Keratinocyte (primary cell): ENCODE measurements at regions not wholly inside any gene's neighbourhood (a gene's known extent, or its start where the extent isn't known, plus 50 kb on each side); places are given as distances from the start of the nearest gene placed in this dataset.

Experiments
- DNase-seq: peaks from one replicate; pipeline ENCODE4 v3.0.0-alpha.2; 2011; ENCODE audit warnings: low read depth, missing footprints, low spot score
- FAIRE-seq: peaks from 2 replicates; lab custom pipeline; 2011; peaks lifted over from hg19 to GRCh38; lab: Jason Lieb, UNC
- H2AFZ ChIP-seq: 2 replicates; pipeline ENCODE4 v1.6.0; 2012; ENCODE audit warnings: low read length, control low read depth, inconsistent platforms; ENCODE audit not compliant: control insufficient read depth
- H3K27ac ChIP-seq: 2 replicates; pipeline ENCODE4 v1.5.1; 2011; ENCODE audit warnings: low read length; ENCODE audit not compliant: control insufficient read depth, insufficient read depth
- H3K27me3 ChIP-seq: 3 replicates; pipeline ENCODE4 v1.6.0; 2011; ENCODE audit warnings: low read length; ENCODE audit not compliant: control insufficient read depth, insufficient read depth; ENCODE audit errors: extremely low read depth
- H3K36me3 ChIP-seq, 2 experiments: 2 replicates in 1 of 2; 3 replicates in 1 of 2; pipeline ENCODE4 v1.5.1; 2011; ENCODE audit warnings: low read length in 2 of 2, mild to moderate bottlenecking in 1 of 2; ENCODE audit not compliant: control insufficient read depth in 2 of 2, insufficient read depth in 2 of 2; ENCODE audit errors: extremely low read depth in 1 of 2
- H3K4me1 ChIP-seq: 3 replicates; pipeline ENCODE4 v1.5.1; 2011; ENCODE audit warnings: low read length; ENCODE audit not compliant: control insufficient read depth, insufficient read depth; ENCODE audit errors: extremely low read depth
- H3K4me2 ChIP-seq: 3 replicates; pipeline ENCODE4 v1.6.0; 2011; ENCODE audit warnings: low read depth, low read length; ENCODE audit not compliant: control insufficient read depth, insufficient read depth; ENCODE audit errors: extremely low read depth
- H3K4me3 ChIP-seq, 3 experiments: fragments of 200-600 bp in 1 of 3; sonication (generic) in 1 of 3; 2 replicates in 2 of 3; 3 replicates in 1 of 3; pipeline ENCODE4 v1.5.1; 2011 to 2016; ENCODE audit warnings: low read length in 3 of 3, mild to moderate bottlenecking in 3 of 3, control low read depth in 2 of 3, inconsistent platforms in 1 of 3, low read depth in 1 of 3, mixed read lengths in 1 of 3, mixed run types in 1 of 3, moderate library complexity in 1 of 3; ENCODE audit not compliant: control insufficient read depth in 2 of 3, insufficient read depth in 2 of 3; ENCODE audit errors: extremely low read depth in 1 of 3
- H3K79me2 ChIP-seq: 2 replicates; pipeline ENCODE4 v1.6.0; 2012; ENCODE audit warnings: low read length; ENCODE audit not compliant: control insufficient read depth, insufficient read depth
- H3K9ac ChIP-seq: 3 replicates; pipeline ENCODE4 v1.6.0; 2011; ENCODE audit warnings: low read length; ENCODE audit not compliant: control insufficient read depth, insufficient read depth; ENCODE audit errors: extremely low read depth
- H3K9me1 ChIP-seq: 3 replicates; pipeline ENCODE4 v1.6.0; 2011; ENCODE audit warnings: low read length; ENCODE audit not compliant: control insufficient read depth, insufficient read depth; ENCODE audit errors: extremely low read depth
- H3K9me3 ChIP-seq: 2 replicates; pipeline ENCODE4 v1.5.1; 2012; ENCODE audit warnings: low read depth, low read length; ENCODE audit not compliant: control insufficient read depth
- H4K20me1 ChIP-seq: 3 replicates; pipeline ENCODE4 v1.6.0; 2011; ENCODE audit warnings: low read length; ENCODE audit not compliant: control insufficient read depth, insufficient read depth; ENCODE audit errors: extremely low read depth
- CTCF ChIP-seq, 3 experiments: IDR thresholded peaks in 1 of 3; conservative IDR thresholded peaks in 1 of 3; optimal IDR thresholded peaks in 1 of 3; 2 replicates in 2 of 3; 3 replicates in 1 of 3; pipeline versions ENCODE3 to v1.5.1; 2011; ENCODE audit warnings: low read length in 3 of 3, mild to moderate bottlenecking in 3 of 3, moderate library complexity in 2 of 3, control low read depth in 1 of 3, inconsistent platforms in 1 of 3; ENCODE audit not compliant: insufficient read depth in 2 of 3; ENCODE audit errors: extremely low read depth in 1 of 3
- EZH2 ChIP-seq: IDR thresholded peaks from one replicate; pipeline ENCODE4 v1.6.1; 2012; ENCODE audit warnings: inconsistent platforms, mild to moderate bottlenecking, low read length, moderate library complexity
- dilution Hi-C: fragments of 300-500 bp; cut with MboI; formaldehyde crosslinking; loops from one replicate; pipeline ENCODE4 v1.7.0; 2020; ENCODE audit warnings: low sequenced_read_pairs; ENCODE audit not compliant: extremely low pct_ligation_motif_present

GRCh38 chr1:11592752-11593151, 61.5 kb downstream of the FBXO2 start:
- Histone ChIP-seq H3K79me2 (no peaks in the 10 kb centered on the region), H3K27me3 (peaks cover 5% of the 10 kb centered on the region), H3K9ac (no peak overlapping the region), H3K9me1 (no peaks in the 10 kb centered on the region), H3K4me2 (no peak overlapping the region), H3K9me3 (no peaks in the 10 kb centered on the region), H3K4me1 (no peaks in the 10 kb centered on the region), H3K27ac (no peak overlapping the region), H2AFZ (no peak overlapping the region), H4K20me1 (no peaks in the 10 kb centered on the region), H3K36me3 (no peaks in the 10 kb centered on the region), H3K4me3 (no peak overlapping the region)
- TF ChIP-seq EZH2 (no peak), CTCF (optimal IDR thresholded peaks at IDR 0.05 in 1 of 3, IDR thresholded peaks at IDR 0.05 in 1 of 3, conservative IDR thresholded peaks at IDR 0.05 in 1 of 3; ENCODE audit: extremely low read depth in 1 of 3, insufficient read depth in 2 of 3, low read length in 3 of 3) (no peak)
- dilution Hi-C loops = no loop called here
- DNase-seq = no peak
- no peak for FAIRE-seq

GRCh38 chr1:11590395-11590794, 63.8 kb downstream of the FBXO2 start:
- dilution Hi-C loops = no loop called here
- peaks cover 3% of the 10 kb centered on the region for H3K27me3 ChIP-seq
- FAIRE-seq = no peak

More at GRCh38 chr1:11590395-11590794, 63.8 kb downstream of the FBXO2 start:
- H4K20me1 ChIP-seq = no peaks in the 10 kb centered on the region
- no peak overlapping the region for H2AFZ ChIP-seq
- TF ChIP-seq CTCF (optimal IDR thresholded peaks at IDR 0.05 in 1 of 3, IDR thresholded peaks at IDR 0.05 in 1 of 3, conservative IDR thresholded peaks at IDR 0.05 in 1 of 3; ENCODE audit: extremely low read depth in 1 of 3, insufficient read depth in 2 of 3, low read length in 3 of 3) (no peak), EZH2 (no peak)
- H3K4me1 ChIP-seq = no peaks in the 10 kb centered on the region
- no peak overlapping the region for H3K4me2 ChIP-seq
- H3K9me3 ChIP-seq = no peaks in the 10 kb centered on the region
- H3K4me3 ChIP-seq = no peak overlapping the region
- no peak overlapping the region for H3K9ac ChIP-seq
- H3K36me3 ChIP-seq = no peaks in the 10 kb centered on the region
- no peaks in the 10 kb centered on the region for H3K79me2 ChIP-seq
- H3K9me1 ChIP-seq = no peaks in the 10 kb centered on the region
- no peak for DNase-seq
- no peak overlapping the region for H3K27ac ChIP-seq
